Lung (tissue), 11 donors: ENCODE measurements at regions not wholly inside any gene's neighbourhood (a gene's known extent, or its start where the extent isn't known, plus 50 kb on each side); places are given as distances from the start of the nearest gene placed in this dataset.

Source experiments
- ATAC-seq: fragments of 200-7000 bp; cut with Tn5 transposase; one replicate; pipeline ENCODE4 v1.9.1; 2020; ENCODE audit warnings: moderate number of reproducible peaks; ENCODE audit not compliant: insufficient read depth, low FRiP score
- DNase-seq, 3 donors: peaks; one replicate each; pipeline ENCODE4 v3.0.0-alpha.2; 2013 to 2017
- H3K27ac ChIP-seq, 2 donors: one replicate each; pipeline ENCODE4 v1.5.1; 2013; ENCODE audit warnings: mild to moderate bottlenecking in 2 of 2, moderate library complexity in 2 of 2, control low read depth in 1 of 2, inconsistent platforms in 1 of 2, low read depth in 1 of 2, low read length in 1 of 2
- H3K27me3 ChIP-seq, 3 donors: one replicate each; pipeline ENCODE4 v1.5.1; 2013; ENCODE audit warnings: low read length in 2 of 3; ENCODE audit not compliant: control insufficient read depth in 3 of 3, insufficient read depth in 3 of 3
- H3K36me3 ChIP-seq, 4 donors: one replicate each; pipeline ENCODE4 v1.5.1; 2013; ENCODE audit warnings: low read length in 4 of 4, mild to moderate bottlenecking in 1 of 4, moderate library complexity in 1 of 4; ENCODE audit not compliant: control insufficient read depth in 4 of 4, insufficient read depth in 4 of 4
- H3K4me1 ChIP-seq, 5 donors: one replicate each; pipeline ENCODE4 v1.5.1; 2013; ENCODE audit warnings: low read length in 5 of 5, mild to moderate bottlenecking in 2 of 5, moderate library complexity in 1 of 5; ENCODE audit not compliant: control insufficient read depth in 5 of 5, insufficient read depth in 5 of 5
- H3K4me3 ChIP-seq: one replicate; pipeline ENCODE4 v1.5.1; 2013; ENCODE audit warnings: mild to moderate bottlenecking, control low read depth, moderate library complexity
- H3K9ac ChIP-seq, 2 donors: one replicate each; pipeline ENCODE4 v1.5.1; 2013; ENCODE audit warnings: low read length in 2 of 2, control low read depth in 1 of 2; ENCODE audit not compliant: insufficient read depth in 1 of 2
- H3K9me3 ChIP-seq, 4 donors: one replicate each; pipeline ENCODE4 v1.5.1; 2013; ENCODE audit warnings: low read length in 3 of 4, mild to moderate bottlenecking in 1 of 4, moderate library complexity in 1 of 4; ENCODE audit not compliant: control insufficient read depth in 4 of 4, insufficient read depth in 3 of 4
- WGBS, 2 donors: extraction: QIAGEN DNeasy Blood & Tissue Kit; methylation state at CpG; one replicate each; pipeline ENCODE4 v1.1.7; 2013; 5-methylcytosine and 5-hydroxymethylcytosine counted together
- TF ChIP-seq, protein P1 (sequence below): IDR thresholded peaks from 2 replicates; pipeline ENCODE4 v1.5.1; 2012; ENCODE audit warnings: mild to moderate bottlenecking; ENCODE audit errors: control extremely low read depth, extremely low read depth
- donor health status: control.
- donor health status: control.
- donor health status: Bipolar disorder and iron deficiency.
- donor health status: healthy.
- donor health status: DM: yes; HTN: yes; CAD: no.

GRCh38 chr5:3022665-3023064 is 271.2 kb upstream of the IRX2 start:
- ATAC-seq (no peak), DNase-seq (no peak)
- Histone ChIP-seq H3K4me1 (no peaks in the 10 kb centered on the region), H3K9me3 (no peaks in the 10 kb centered on the region), H3K27me3 (no peaks in the 10 kb centered on the region), H3K4me3 (no peak overlapping the region), H3K9ac (no peak overlapping the region), H3K27ac (no peak overlapping the region), H3K36me3 (no peaks in the 10 kb centered on the region)
- WGBS, 2 donors: 87 to 89% methylated on average over 5 of the region's 5 CpGs
- TF ChIP-seq, protein P1, sequence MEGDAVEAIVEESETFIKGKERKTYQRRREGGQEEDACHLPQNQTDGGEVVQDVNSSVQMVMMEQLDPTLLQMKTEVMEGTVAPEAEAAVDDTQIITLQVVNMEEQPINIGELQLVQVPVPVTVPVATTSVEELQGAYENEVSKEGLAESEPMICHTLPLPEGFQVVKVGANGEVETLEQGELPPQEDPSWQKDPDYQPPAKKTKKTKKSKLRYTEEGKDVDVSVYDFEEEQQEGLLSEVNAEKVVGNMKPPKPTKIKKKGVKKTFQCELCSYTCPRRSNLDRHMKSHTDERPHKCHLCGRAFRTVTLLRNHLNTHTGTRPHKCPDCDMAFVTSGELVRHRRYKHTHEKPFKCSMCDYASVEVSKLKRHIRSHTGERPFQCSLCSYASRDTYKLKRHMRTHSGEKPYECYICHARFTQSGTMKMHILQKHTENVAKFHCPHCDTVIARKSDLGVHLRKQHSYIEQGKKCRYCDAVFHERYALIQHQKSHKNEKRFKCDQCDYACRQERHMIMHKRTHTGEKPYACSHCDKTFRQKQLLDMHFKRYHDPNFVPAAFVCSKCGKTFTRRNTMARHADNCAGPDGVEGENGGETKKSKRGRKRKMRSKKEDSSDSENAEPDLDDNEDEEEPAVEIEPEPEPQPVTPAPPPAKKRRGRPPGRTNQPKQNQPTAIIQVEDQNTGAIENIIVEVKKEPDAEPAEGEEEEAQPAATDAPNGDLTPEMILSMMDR: no peak

DNA sequence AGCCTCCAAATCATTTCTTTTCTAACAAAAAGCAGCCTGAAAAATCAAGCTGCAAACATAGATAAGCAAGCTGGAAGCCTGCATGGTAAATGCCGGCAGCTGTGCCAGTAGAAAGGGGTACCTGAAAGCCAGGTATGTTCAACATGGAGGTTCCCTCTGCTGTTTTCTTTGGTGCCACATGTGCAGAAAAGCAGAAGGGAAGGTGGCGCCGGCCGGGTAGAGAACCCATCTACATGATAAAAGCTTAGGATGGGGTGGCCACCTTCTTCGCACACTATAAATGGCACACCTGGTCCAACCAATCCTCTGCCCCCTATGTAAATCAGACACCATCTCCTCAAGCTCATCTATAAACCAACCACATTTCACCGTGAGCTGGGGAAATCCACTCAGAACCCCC is 268.9 kb upstream of the IRX2 start:
- no peak overlapping the region for H3K27ac ChIP-seq
- ATAC-seq: no peak
- no peak overlapping the region for H3K4me3 ChIP-seq
- WGBS, 2 donors: 94 to 96% methylated on average over 6 of the region's 6 CpGs
- TF ChIP-seq, protein P1: no peak
- H3K27me3 ChIP-seq: no peaks in the 10 kb centered on the region
- H3K36me3 ChIP-seq: no peaks in the 10 kb centered on the region
- no peaks in the 10 kb centered on the region for H3K4me1 ChIP-seq
- DNase-seq: no peak
- no peaks in the 10 kb centered on the region for H3K9me3 ChIP-seq
- no peak overlapping the region for H3K9ac ChIP-seq

GRCh38 chr5:3019045-3019444 is 267.6 kb upstream of the IRX2 start:
- TF ChIP-seq, protein P1: no peak
- Histone ChIP-seq H3K4me3 (no peak overlapping the region), H3K27ac (no peak overlapping the region), H3K9me3 (peaks cover 0 to 3% (median 0%) of the 10 kb centered on the region in 4 donors), H3K4me1 (no peaks in the 10 kb centered on the region), H3K9ac (no peak overlapping the region), H3K36me3 (no peaks in the 10 kb centered on the region), H3K27me3 (no peaks in the 10 kb centered on the region)
- 63 to 86% methylated on average over 3 of the region's 3 CpGs for WGBS, 2 donors
- ATAC-seq: no peak
- no peak for DNase-seq

DNA sequence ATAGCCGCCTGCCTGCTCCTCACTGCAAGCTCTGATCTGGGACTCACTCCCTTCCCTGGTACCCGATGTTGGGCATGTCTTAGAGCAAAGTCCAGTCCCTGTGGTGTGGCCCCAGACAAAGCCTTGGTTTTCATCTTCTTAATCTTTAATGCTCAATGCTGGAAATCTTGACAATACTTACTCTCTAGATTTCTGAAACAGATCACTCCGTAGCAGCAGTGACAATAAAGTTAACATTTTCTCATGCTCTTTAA is 260.2 kb upstream of the IRX2 start:
- no peaks in the 10 kb centered on the region for H3K4me1 ChIP-seq
- 84 to 90% methylated on average over 3 of the region's 3 CpGs for WGBS, 2 donors
- H3K9me3 ChIP-seq: peaks cover 0 to 7% (median 0%) of the 10 kb centered on the region in 4 donors
- TF ChIP-seq, protein P1: no peak
- H3K36me3 ChIP-seq: no peaks in the 10 kb centered on the region
- DNase-seq (no peak), ATAC-seq (no peak)
- no peak overlapping the region for H3K27ac ChIP-seq
- H3K9ac ChIP-seq: no peak overlapping the region
- no peak overlapping the region for H3K4me3 ChIP-seq
- no peaks in the 10 kb centered on the region for H3K27me3 ChIP-seq
